ENCODE measurements at regions not wholly inside any gene's neighbourhood (a gene's known extent, or its start where the extent isn't known, plus 50 kb on each side); places are given as distances from the start of the nearest gene placed in this dataset.
"Not testable (repeated sequence)": the region's sequence is repeated elsewhere in the genome, so short reads cannot be mapped to it uniquely, and the experiment has no call there.

DNA sequence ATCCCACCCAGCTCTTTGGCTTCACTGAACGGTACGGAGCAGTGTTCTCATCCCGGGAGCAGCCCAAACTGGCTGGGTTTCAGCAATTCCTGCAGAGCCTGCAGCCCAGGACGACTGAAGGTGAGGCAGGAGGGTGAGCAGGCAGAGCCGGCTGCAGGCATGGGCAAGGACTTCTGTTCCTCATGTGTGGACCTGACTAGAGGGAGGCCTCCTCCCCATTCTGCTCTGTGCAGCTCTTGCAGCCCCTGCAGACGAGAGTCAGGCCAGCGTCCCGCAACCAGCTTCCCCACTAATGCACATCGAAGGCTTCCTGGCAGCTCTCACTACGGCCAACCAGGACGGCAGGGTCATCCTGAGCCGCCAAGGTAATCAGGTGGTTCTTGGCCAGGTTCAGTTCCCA is 97.8 kb upstream of the PZP start:
- TF ChIP-seq, protein P1, sequence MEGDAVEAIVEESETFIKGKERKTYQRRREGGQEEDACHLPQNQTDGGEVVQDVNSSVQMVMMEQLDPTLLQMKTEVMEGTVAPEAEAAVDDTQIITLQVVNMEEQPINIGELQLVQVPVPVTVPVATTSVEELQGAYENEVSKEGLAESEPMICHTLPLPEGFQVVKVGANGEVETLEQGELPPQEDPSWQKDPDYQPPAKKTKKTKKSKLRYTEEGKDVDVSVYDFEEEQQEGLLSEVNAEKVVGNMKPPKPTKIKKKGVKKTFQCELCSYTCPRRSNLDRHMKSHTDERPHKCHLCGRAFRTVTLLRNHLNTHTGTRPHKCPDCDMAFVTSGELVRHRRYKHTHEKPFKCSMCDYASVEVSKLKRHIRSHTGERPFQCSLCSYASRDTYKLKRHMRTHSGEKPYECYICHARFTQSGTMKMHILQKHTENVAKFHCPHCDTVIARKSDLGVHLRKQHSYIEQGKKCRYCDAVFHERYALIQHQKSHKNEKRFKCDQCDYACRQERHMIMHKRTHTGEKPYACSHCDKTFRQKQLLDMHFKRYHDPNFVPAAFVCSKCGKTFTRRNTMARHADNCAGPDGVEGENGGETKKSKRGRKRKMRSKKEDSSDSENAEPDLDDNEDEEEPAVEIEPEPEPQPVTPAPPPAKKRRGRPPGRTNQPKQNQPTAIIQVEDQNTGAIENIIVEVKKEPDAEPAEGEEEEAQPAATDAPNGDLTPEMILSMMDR (IDR thresholded peaks at IDR 0.05) = not testable (repeated sequence)
- TF ChIP-seq JUN (IDR thresholded peaks at IDR 0.05); SREBF2 (IDR thresholded peaks at IDR 0.05); TP53 (CRISPR knock-in tag; IDR thresholded peaks at IDR 0.05); KDM5A (IDR thresholded peaks at IDR 0.05): not testable (repeated sequence)
- TF ChIP-seq, protein P2, sequence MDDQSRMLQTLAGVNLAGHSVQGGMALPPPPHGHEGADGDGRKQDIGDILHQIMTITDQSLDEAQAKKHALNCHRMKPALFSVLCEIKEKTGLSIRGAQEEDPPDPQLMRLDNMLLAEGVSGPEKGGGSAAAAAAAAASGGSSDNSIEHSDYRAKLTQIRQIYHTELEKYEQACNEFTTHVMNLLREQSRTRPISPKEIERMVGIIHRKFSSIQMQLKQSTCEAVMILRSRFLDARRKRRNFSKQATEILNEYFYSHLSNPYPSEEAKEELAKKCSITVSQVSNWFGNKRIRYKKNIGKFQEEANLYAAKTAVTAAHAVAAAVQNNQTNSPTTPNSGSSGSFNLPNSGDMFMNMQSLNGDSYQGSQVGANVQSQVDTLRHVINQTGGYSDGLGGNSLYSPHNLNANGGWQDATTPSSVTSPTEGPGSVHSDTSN (IDR thresholded peaks at IDR 0.05) = not testable (repeated sequence)

Data from A549 (cell line).